Adrenal gland (tissue), 5 donors: ENCODE measurements at regions not wholly inside any gene's neighbourhood (a gene's known extent, or its start where the extent isn't known, plus 50 kb on each side); places are given as distances from the start of the nearest gene placed in this dataset.

Source experiments
- POLR2A ChIP-seq, 2 donors: fragments of 450-650 bp; IDR thresholded peaks; one replicate each; pipeline ENCODE4 v1.6.1; 2017; ENCODE audit warnings: antibody characterized with exemption in 2 of 2, mild to moderate bottlenecking in 2 of 2, moderate library complexity in 1 of 2
- TF ChIP-seq, protein P1 (sequence below), 6 experiments: fragments of 450-650 bp in 4 of 6; fragments of 200-600 bp in 2 of 6; sonication (generic) in 1 of 6; IDR thresholded peaks; 1 replicate in 5 of 6; 2 replicates in 1 of 6; pipeline versions ENCODE4 v1.5.1 to v1.8.0; 2016 to 2021; ENCODE audit warnings: antibody characterized with exemption in 6 of 6, mild to moderate bottlenecking in 2 of 6, moderate library complexity in 1 of 6
- donor health status: DM: no; HTN: no; CAD: no.

- no peak for TF ChIP-seq POLR2A (IDR thresholded peaks at IDR 0.05)
- TF ChIP-seq, protein P1, sequence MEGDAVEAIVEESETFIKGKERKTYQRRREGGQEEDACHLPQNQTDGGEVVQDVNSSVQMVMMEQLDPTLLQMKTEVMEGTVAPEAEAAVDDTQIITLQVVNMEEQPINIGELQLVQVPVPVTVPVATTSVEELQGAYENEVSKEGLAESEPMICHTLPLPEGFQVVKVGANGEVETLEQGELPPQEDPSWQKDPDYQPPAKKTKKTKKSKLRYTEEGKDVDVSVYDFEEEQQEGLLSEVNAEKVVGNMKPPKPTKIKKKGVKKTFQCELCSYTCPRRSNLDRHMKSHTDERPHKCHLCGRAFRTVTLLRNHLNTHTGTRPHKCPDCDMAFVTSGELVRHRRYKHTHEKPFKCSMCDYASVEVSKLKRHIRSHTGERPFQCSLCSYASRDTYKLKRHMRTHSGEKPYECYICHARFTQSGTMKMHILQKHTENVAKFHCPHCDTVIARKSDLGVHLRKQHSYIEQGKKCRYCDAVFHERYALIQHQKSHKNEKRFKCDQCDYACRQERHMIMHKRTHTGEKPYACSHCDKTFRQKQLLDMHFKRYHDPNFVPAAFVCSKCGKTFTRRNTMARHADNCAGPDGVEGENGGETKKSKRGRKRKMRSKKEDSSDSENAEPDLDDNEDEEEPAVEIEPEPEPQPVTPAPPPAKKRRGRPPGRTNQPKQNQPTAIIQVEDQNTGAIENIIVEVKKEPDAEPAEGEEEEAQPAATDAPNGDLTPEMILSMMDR (IDR thresholded peaks at IDR 0.05), result no peak
Measured at GRCh38 chr1:29695803-29696202, 459.5 kb downstream of the PTPRU start.
